ENCODE measurements at regions not wholly inside any gene's neighbourhood (a gene's known extent, or its start where the extent isn't known, plus 50 kb on each side); places are given as distances from the start of the nearest gene placed in this dataset.

DNA sequence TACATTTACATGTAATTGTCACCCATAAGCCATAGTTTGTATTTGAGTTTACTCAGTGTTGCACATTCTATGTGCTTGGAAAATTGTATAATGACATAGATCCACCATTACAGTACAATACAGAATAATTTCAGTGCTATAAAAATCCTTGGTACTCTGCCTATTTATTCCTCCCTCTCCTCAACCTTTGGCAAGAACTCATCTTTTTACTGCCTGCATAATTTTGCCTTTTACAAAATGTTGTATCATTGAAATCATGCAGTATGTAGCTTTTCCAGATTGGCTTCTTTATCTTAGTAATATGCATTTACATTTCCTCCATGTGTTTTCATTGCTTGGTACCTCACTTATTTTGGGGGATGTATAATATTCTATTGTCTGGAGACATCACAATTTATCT is 786.9 kb upstream of the SEMA6D start:
- no peaks in the 10 kb centered on the region for H3K9me3 ChIP-seq (ENCODE audit: insufficient read depth, low read length)
- H3F3A ChIP-seq (ENCODE audit: insufficient read depth) = no peaks in the 10 kb centered on the region
- H3K9me2 ChIP-seq (replicated peaks; ENCODE audit: insufficient read depth, low read length) = no peaks in the 10 kb centered on the region
- H3K4me3 ChIP-seq (ENCODE audit: insufficient read depth, low read length, poor library complexity, severe bottlenecking) = no peak overlapping the region
- no peaks in the 10 kb centered on the region for H4K20me1 ChIP-seq (ENCODE audit: low read depth, low read length)
- no peak overlapping the region for H2AFZ ChIP-seq (ENCODE audit: low read depth, low read length, severe bottlenecking)
- H3K36me3 ChIP-seq (ENCODE audit: low read length) = no peaks in the 10 kb centered on the region
- no peaks in the 10 kb centered on the region for H3K27me3 ChIP-seq (ENCODE audit: low read length)
- TF ChIP-seq, protein P1, sequence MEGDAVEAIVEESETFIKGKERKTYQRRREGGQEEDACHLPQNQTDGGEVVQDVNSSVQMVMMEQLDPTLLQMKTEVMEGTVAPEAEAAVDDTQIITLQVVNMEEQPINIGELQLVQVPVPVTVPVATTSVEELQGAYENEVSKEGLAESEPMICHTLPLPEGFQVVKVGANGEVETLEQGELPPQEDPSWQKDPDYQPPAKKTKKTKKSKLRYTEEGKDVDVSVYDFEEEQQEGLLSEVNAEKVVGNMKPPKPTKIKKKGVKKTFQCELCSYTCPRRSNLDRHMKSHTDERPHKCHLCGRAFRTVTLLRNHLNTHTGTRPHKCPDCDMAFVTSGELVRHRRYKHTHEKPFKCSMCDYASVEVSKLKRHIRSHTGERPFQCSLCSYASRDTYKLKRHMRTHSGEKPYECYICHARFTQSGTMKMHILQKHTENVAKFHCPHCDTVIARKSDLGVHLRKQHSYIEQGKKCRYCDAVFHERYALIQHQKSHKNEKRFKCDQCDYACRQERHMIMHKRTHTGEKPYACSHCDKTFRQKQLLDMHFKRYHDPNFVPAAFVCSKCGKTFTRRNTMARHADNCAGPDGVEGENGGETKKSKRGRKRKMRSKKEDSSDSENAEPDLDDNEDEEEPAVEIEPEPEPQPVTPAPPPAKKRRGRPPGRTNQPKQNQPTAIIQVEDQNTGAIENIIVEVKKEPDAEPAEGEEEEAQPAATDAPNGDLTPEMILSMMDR (IDR thresholded peaks at IDR 0.05; ENCODE audit: insufficient read depth, low read length, poor library complexity, severe bottlenecking) = no peak
- no peak for TF ChIP-seq EZH2phosphoT487 (conservative IDR thresholded peaks at IDR 0.05; ENCODE audit: low read length)
- no peaks in the 10 kb centered on the region for H3K79me2 ChIP-seq (ENCODE audit: insufficient read depth, low read length)
- H3K27ac ChIP-seq (ENCODE audit: low read depth, low read length) = no peak overlapping the region
- no peak overlapping the region for H3K9ac ChIP-seq (ENCODE audit: low read length)
- no peak overlapping the region for H3K4me2 ChIP-seq (ENCODE audit: low read depth, low read length, poor library complexity, severe bottlenecking)

GRCh38 chr15:46933332-46933731 is 784.0 kb upstream of the SEMA6D start:
- no peak for TF ChIP-seq EZH2phosphoT487 (conservative IDR thresholded peaks at IDR 0.05; ENCODE audit: low read length)
- TF ChIP-seq, protein P1 (IDR thresholded peaks at IDR 0.05; ENCODE audit: insufficient read depth, low read length, poor library complexity, severe bottlenecking) = no peak
- no peak overlapping the region for H3K4me2 ChIP-seq (ENCODE audit: low read depth, low read length, poor library complexity, severe bottlenecking)
- no peaks in the 10 kb centered on the region for H4K20me1 ChIP-seq (ENCODE audit: low read depth, low read length)
- no peaks in the 10 kb centered on the region for H3F3A ChIP-seq (ENCODE audit: insufficient read depth)
- H2AFZ ChIP-seq (ENCODE audit: low read depth, low read length, severe bottlenecking) = no peak overlapping the region
- no peak overlapping the region for H3K9ac ChIP-seq (ENCODE audit: low read length)
- no peaks in the 10 kb centered on the region for H3K79me2 ChIP-seq (ENCODE audit: insufficient read depth, low read length)
- no peaks in the 10 kb centered on the region for H3K9me3 ChIP-seq (ENCODE audit: insufficient read depth, low read length)
- H3K27me3 ChIP-seq (ENCODE audit: low read length) = no peaks in the 10 kb centered on the region
- H3K4me3 ChIP-seq (ENCODE audit: insufficient read depth, low read length, poor library complexity, severe bottlenecking) = no peak overlapping the region
- no peaks in the 10 kb centered on the region for H3K9me2 ChIP-seq (replicated peaks; ENCODE audit: insufficient read depth, low read length)
- H3K36me3 ChIP-seq (ENCODE audit: low read length) = no peaks in the 10 kb centered on the region
- H3K27ac ChIP-seq (ENCODE audit: low read depth, low read length) = no peak overlapping the region

DNA sequence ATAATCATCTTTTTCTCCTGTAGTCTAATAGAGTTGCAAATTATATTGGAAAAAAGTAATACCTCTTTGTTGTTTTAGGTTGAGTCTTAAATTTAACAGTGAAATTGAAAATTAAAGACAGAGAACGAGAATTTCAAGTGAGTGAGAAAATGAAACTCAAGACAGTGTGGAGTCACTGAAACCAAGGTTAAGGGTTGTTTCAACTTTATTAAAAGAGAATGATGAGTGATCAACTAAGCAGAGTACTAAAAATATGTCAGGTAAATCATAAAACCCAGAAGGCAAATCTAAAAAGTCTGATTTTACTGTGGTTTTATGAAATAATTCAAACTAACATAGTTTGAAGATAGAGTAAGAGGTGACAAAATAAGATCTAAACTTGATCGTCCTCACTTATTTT is 782.5 kb upstream of the SEMA6D start:
- Histone ChIP-seq H4K20me1 (ENCODE audit: low read depth, low read length) (no peaks in the 10 kb centered on the region), H3K9me3 (ENCODE audit: insufficient read depth, low read length) (no peaks in the 10 kb centered on the region), H3K9ac (ENCODE audit: low read length) (no peak overlapping the region), H2AFZ (ENCODE audit: low read depth, low read length, severe bottlenecking) (no peak overlapping the region), H3K9me2 (replicated peaks; ENCODE audit: insufficient read depth, low read length) (no peaks in the 10 kb centered on the region), H3K4me3 (ENCODE audit: insufficient read depth, low read length, poor library complexity, severe bottlenecking) (no peak overlapping the region), H3K4me2 (ENCODE audit: low read depth, low read length, poor library complexity, severe bottlenecking) (no peak overlapping the region), H3K27ac (ENCODE audit: low read depth, low read length) (no peak overlapping the region), H3K27me3 (ENCODE audit: low read length) (no peaks in the 10 kb centered on the region), H3F3A (ENCODE audit: insufficient read depth) (no peaks in the 10 kb centered on the region), H3K79me2 (ENCODE audit: insufficient read depth, low read length) (no peaks in the 10 kb centered on the region), H3K36me3 (ENCODE audit: low read length) (no peaks in the 10 kb centered on the region)
- TF ChIP-seq, protein P1 (IDR thresholded peaks at IDR 0.05; ENCODE audit: insufficient read depth, low read length, poor library complexity, severe bottlenecking) = no peak
- no peak for TF ChIP-seq EZH2phosphoT487 (conservative IDR thresholded peaks at IDR 0.05; ENCODE audit: low read length)

Data from SU-DHL-6 (cell line).